OCI-LY7 (cell line): ENCODE measurements at regions not wholly inside any gene's neighbourhood (a gene's known extent, or its start where the extent isn't known, plus 50 kb on each side); places are given as distances from the start of the nearest gene placed in this dataset.

Experiments
- BruUV-seq: library from RNA; stranded (reverse); fragments of 400-500 nt; replicated peaks from 2 replicates; lab custom pipeline; 2021; lab: Mats Ljungman, UMichigan
- CTCF ChIA-PET: fragments of 300-600 bp; sonication (Branson Sonifier 250); formaldehyde crosslinking; loops from one replicate; lab custom pipeline; 2022; ENCODE audit warnings: antibody characterized with exemption; ENCODE audit not compliant: unreplicated experiment; lab: Charles Lee
- POLR2A ChIA-PET: fragments of 300-600 bp; sonication (Branson Sonifier 250); formaldehyde crosslinking; loops from one replicate; lab custom pipeline; 2022; ENCODE audit warnings: antibody characterized with exemption; lab: Charles Lee
- DNase-seq: peaks from one replicate; pipeline ENCODE4 v3.0.0-alpha.2; 2015; ENCODE audit warnings: low spot score
- H2AFZ ChIP-seq: fragments of 200-600 bp; sonication (generic), shearing (Covaris generic); 2 replicates; pipeline ENCODE4 v1.6.1; 2014; ENCODE audit warnings: mild to moderate bottlenecking, antibody characterized with exemption, low read length, moderate library complexity
- H3K27ac ChIP-seq: fragments of 200-600 bp; sonication (generic); 2 replicates; pipeline ENCODE4 v1.5.1; 2014; ENCODE audit warnings: mixed run types, low read depth, mild to moderate bottlenecking, moderate library complexity, low read length, inconsistent platforms; ENCODE audit not compliant: poor library complexity, severe bottlenecking
- H3K36me3 ChIP-seq: fragments of 200-600 bp; sonication (generic); 2 replicates; pipeline ENCODE4 v1.6.1; 2014; ENCODE audit warnings: mild to moderate bottlenecking, antibody characterized with exemption, low read length, moderate library complexity, mixed read lengths; ENCODE audit not compliant: insufficient read depth
- H3K4me1 ChIP-seq: fragments of 200-600 bp; sonication (generic); 2 replicates; pipeline ENCODE4 v1.5.1; 2014; ENCODE audit warnings: mild to moderate bottlenecking, low read length; ENCODE audit not compliant: insufficient read depth, poor library complexity, severe bottlenecking
- H3K4me2 ChIP-seq: fragments of 200-600 bp; sonication (generic); 2 replicates; pipeline ENCODE4 v1.6.1; 2014; ENCODE audit warnings: mild to moderate bottlenecking, low read length
- H3K4me3 ChIP-seq: fragments of 200-600 bp; sonication (generic); 2 replicates; pipeline ENCODE4 v1.5.1; 2014; ENCODE audit warnings: mild to moderate bottlenecking, low read depth, low read length; ENCODE audit not compliant: poor library complexity, severe bottlenecking
- H3K79me2 ChIP-seq: fragments of 200-600 bp; sonication (generic); 2 replicates; pipeline ENCODE4 v1.6.1; 2016; ENCODE audit warnings: low read depth, mild to moderate bottlenecking, low read length, moderate library complexity, mixed read lengths; ENCODE audit not compliant: insufficient read depth
- H3K9me2 ChIP-seq: fragments of 200-600 bp; sonication (generic); 2 replicates; pipeline ENCODE4 v1.6.1; 2016; ENCODE audit warnings: mild to moderate bottlenecking, low read length, mixed read lengths; ENCODE audit not compliant: insufficient read depth
- H3K9me3 ChIP-seq: fragments of 200-600 bp; sonication (generic); 2 replicates; pipeline ENCODE4 v1.6.1; 2014; ENCODE audit warnings: mild to moderate bottlenecking, mixed run types, low read length, mixed read lengths
- H4K20me1 ChIP-seq: fragments of 200-600 bp; sonication (generic); 2 replicates; pipeline ENCODE4 v1.6.1; 2014; ENCODE audit warnings: mild to moderate bottlenecking, antibody characterized with exemption, low read length, moderate library complexity, mixed read lengths; ENCODE audit not compliant: insufficient read depth
- CTCF ChIP-seq: fragments of 200-600 bp; sonication (generic); conservative IDR thresholded peaks from 2 replicates; pipeline ENCODE4 v1.5.1; 2014; ENCODE audit warnings: mild to moderate bottlenecking, antibody characterized with exemption, low read length, moderate library complexity, mixed read lengths
- EZH2phosphoT487 ChIP-seq: fragments of 200-600 bp; sonication (generic); IDR thresholded peaks from 2 replicates; pipeline ENCODE4 v1.6.1; 2018; ENCODE audit warnings: low read depth, borderline replicate concordance, mild to moderate bottlenecking, mixed run types, antibody characterized with exemption, low read length, moderate library complexity, mixed read lengths
- intact Hi-C: fragments of 100-400 bp; cut with micrococcal nuclease; formaldehyde crosslinking; loops from one replicate; pipeline ENCODE4 v1.10.0; 2022; ENCODE audit not compliant: unreplicated experiment

- CTCF ChIA-PET: no interaction called here
- Histone ChIP-seq H3K9me2 (no peaks in the 10 kb centered on the region), H3K4me3 (no peak overlapping the region)
Measured at GRCh38 chr2:139369423-139370409, 589.5 kb upstream of the NXPH2 start.

GRCh38 chr2:139367416-139367815 is 587.2 kb upstream of the NXPH2 start:
- Histone ChIP-seq H3K27ac (no peak overlapping the region), H3K4me1 (no peaks in the 10 kb centered on the region), H4K20me1 (no peaks in the 10 kb centered on the region), H3K9me3 (no peaks in the 10 kb centered on the region), H3K4me2 (no peak overlapping the region), H3K9me2 (no peaks in the 10 kb centered on the region), H3K4me3 (no peak overlapping the region), H3K36me3 (no peaks in the 10 kb centered on the region), H3K79me2 (no peaks in the 10 kb centered on the region), H2AFZ (no peak overlapping the region)
- BruUV-seq: no TSS peak
- ChIA-PET POLR2A (no interaction called here), CTCF (no interaction called here)
- no peak for DNase-seq
- intact Hi-C loops: no loop called here
- no peak for TF ChIP-seq EZH2phosphoT487
- TF ChIP-seq CTCF: no peak

More at GRCh38 chr2:139369423-139370409, 589.5 kb upstream of the NXPH2 start:
- Histone ChIP-seq H3K36me3 (no peaks in the 10 kb centered on the region), H3K79me2 (no peaks in the 10 kb centered on the region), H3K27ac (no peak overlapping the region), H3K4me1 (no peaks in the 10 kb centered on the region), H3K9me3 (no peaks in the 10 kb centered on the region), H4K20me1 (no peaks in the 10 kb centered on the region), H3K4me2 (no peak overlapping the region), H2AFZ (no peak overlapping the region)
- TF ChIP-seq CTCF: no peak
- TF ChIP-seq EZH2phosphoT487: no peak
- intact Hi-C loops: no loop called here
- no peak for DNase-seq
- no TSS peak for BruUV-seq
- POLR2A ChIA-PET: interaction anchor here (0.7 kb wide), 1 partner anchor 625 kb away, joined by 3 read pairs; no protein-coding TSS in a partner anchor

- no TSS peak for BruUV-seq
- Histone ChIP-seq H3K36me3 (no peaks in the 10 kb centered on the region), H3K4me2 (no peak overlapping the region)
Measured at GRCh38 chr2:139366681-139367080, 586.5 kb upstream of the NXPH2 start.

More at GRCh38 chr2:139366681-139367080, 586.5 kb upstream of the NXPH2 start:
- H4K20me1 ChIP-seq: no peaks in the 10 kb centered on the region
- no peaks in the 10 kb centered on the region for H3K79me2 ChIP-seq
- H3K9me3 ChIP-seq: no peaks in the 10 kb centered on the region
- no peak for DNase-seq
- ChIA-PET CTCF (no interaction called here), POLR2A (interaction anchor here (0.5 kb wide), 1 partner anchor 849 kb away, joined by 3 read pairs; no protein-coding TSS in a partner anchor)
- no peak overlapping the region for H3K4me3 ChIP-seq
- H3K27ac ChIP-seq: no peak overlapping the region
- H2AFZ ChIP-seq: no peak overlapping the region
- no peaks in the 10 kb centered on the region for H3K4me1 ChIP-seq
- H3K9me2 ChIP-seq: no peaks in the 10 kb centered on the region
- TF ChIP-seq CTCF (no peak), EZH2phosphoT487 (no peak)
- intact Hi-C loops: no loop called here
